BE2C (cell line): ENCODE measurements at regions not wholly inside any gene's neighbourhood (a gene's known extent, or its start where the extent isn't known, plus 50 kb on each side); places are given as distances from the start of the nearest gene placed in this dataset.

Experiments used
- DNase-seq: peaks from one replicate; pipeline ENCODE4 v3.0.0-alpha.2; 2020
- H3K27me3 ChIP-seq: fragments of 250-450 bp; sonication (Bioruptor Pico); 2 replicates; pipeline ENCODE4 v1.5.1; 2020; ENCODE audit warnings: mild to moderate bottlenecking
- H3K36me3 ChIP-seq: fragments of 250-450 bp; sonication (Bioruptor Pico); 2 replicates; pipeline ENCODE4 v1.5.1; 2020; ENCODE audit warnings: mild to moderate bottlenecking
- H3K4me1 ChIP-seq: fragments of 250-450 bp; sonication (Bioruptor Pico); 2 replicates; pipeline ENCODE4 v1.5.1; 2020
- H3K4me3 ChIP-seq: 2 replicates; pipeline ENCODE4 v1.5.1; 2011; ENCODE audit warnings: low read depth, low read length
- H3K9me3 ChIP-seq: fragments of 250-450 bp; sonication (Bioruptor Pico); 2 replicates; pipeline ENCODE4 v1.5.1; 2020
- TF ChIP-seq, protein P1 (sequence below): IDR thresholded peaks from 2 replicates; pipeline ENCODE4 v1.5.1; 2012; ENCODE audit warnings: mild to moderate bottlenecking, low read depth, low read length

DNA sequence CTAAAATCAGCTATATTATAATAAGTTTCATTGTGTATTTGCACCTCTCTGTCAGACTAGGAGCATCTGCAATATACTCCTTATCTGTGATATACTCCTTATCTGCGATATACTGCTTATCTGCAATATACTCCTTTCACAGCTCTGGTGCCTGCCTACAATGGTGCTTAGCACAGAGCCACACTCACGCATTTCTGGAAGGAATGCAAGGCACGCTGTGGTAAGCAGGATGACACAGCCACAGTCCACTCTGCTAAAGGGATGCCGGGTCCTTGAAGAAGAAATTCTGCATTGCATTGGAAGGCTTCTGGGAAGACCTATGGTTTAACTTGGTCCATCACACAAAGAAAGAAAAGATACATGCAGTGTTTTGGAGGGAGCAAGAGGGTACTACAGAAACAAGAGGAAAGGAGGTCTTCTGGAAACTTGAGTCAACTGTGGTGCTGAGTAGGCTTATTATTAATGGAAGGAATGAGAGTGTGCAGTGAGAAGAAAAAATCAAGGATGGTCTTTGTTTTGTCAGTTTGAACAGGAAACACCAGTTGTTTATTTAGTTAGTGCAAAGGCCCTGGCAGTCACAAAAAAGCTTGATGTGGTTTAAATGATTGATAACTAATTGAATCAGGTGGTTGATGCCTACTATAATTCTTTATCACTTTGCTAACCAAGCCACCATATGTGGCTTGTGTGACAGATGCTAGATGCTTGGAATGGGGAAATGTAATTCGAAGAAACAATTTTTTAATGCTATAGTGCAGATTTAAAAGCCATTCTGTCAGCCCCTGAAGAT lies 342.3 kb downstream of the GRXCR1 start:
- no peak for DNase-seq
- H3K4me1 ChIP-seq, result no peaks in the 10 kb centered on the region
- H3K4me3 ChIP-seq, result no peak overlapping the region
- TF ChIP-seq, protein P1, sequence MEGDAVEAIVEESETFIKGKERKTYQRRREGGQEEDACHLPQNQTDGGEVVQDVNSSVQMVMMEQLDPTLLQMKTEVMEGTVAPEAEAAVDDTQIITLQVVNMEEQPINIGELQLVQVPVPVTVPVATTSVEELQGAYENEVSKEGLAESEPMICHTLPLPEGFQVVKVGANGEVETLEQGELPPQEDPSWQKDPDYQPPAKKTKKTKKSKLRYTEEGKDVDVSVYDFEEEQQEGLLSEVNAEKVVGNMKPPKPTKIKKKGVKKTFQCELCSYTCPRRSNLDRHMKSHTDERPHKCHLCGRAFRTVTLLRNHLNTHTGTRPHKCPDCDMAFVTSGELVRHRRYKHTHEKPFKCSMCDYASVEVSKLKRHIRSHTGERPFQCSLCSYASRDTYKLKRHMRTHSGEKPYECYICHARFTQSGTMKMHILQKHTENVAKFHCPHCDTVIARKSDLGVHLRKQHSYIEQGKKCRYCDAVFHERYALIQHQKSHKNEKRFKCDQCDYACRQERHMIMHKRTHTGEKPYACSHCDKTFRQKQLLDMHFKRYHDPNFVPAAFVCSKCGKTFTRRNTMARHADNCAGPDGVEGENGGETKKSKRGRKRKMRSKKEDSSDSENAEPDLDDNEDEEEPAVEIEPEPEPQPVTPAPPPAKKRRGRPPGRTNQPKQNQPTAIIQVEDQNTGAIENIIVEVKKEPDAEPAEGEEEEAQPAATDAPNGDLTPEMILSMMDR, result no peak
- H3K36me3 ChIP-seq, result no peaks in the 10 kb centered on the region
- H3K27me3 ChIP-seq, result no peaks in the 10 kb centered on the region
- no peaks in the 10 kb centered on the region for H3K9me3 ChIP-seq

DNA sequence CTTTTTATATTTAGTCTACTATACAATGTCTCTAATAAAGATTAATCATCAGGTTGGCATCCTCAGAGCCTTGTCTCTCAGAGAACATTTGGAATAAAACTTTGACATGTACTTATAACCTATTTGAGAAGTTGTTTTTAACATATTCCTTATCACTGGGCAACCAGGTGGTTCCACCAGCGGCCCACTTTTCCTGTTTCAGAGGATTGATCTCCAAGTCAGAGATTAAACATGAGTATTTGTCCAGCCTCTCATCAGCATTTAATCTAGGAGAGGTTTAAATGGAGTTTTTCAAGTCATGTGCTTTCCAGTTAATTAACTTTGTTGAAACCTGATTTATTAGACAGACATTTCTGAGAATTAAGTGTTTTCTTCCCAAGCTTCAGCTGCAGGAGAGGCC lies 345.5 kb downstream of the GRXCR1 start:
- Histone ChIP-seq H3K9me3 (no peaks in the 10 kb centered on the region), H3K27me3 (no peaks in the 10 kb centered on the region), H3K36me3 (no peaks in the 10 kb centered on the region), H3K4me3 (no peak overlapping the region), H3K4me1 (no peaks in the 10 kb centered on the region)
- TF ChIP-seq, protein P1, result no peak
- DNase-seq, result no peak

DNA sequence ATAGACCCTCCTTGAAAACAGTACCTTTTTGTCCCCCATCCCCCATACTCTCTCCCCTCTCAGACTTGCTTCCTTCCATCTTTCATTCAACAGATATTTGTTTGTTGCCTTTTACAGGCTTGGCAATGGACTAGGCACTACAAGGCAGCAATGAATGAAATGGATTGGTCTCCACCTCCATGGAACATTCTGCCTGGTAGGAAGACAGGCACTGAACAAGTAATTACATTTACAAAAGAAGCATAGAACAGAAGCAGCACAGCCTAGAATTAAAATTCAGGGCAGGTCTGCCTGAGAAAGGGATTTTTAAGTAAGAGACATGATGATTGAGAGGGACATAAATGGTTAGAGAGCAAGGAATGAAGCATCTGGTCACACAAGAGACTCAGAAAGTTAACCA lies 346.1 kb downstream of the GRXCR1 start:
- H3K27me3 ChIP-seq, result no peaks in the 10 kb centered on the region
- H3K4me3 ChIP-seq, result no peak overlapping the region
- H3K4me1 ChIP-seq, result no peaks in the 10 kb centered on the region
- no peak for DNase-seq
- TF ChIP-seq, protein P1, result no peak
- H3K9me3 ChIP-seq, result no peaks in the 10 kb centered on the region
- no peaks in the 10 kb centered on the region for H3K36me3 ChIP-seq

DNA sequence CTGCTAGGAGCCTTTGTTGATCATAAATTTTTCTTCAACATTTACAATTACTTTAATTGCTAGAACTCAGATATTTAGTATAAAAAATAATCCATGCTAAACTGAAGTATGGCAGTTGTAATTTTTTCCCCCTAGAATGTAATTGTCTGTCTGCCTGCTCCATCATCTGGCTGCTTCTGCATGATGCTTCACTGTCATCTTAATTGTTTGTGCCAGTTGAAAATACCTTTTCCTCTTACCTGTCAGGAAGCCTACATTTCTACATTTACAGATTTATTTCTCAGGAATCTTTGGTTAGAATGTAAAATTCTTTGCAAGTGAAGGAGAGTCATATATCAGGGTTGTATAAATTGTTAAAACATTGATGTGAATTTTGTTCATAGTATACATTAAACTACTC lies 348.6 kb downstream of the GRXCR1 start:
- H3K9me3 ChIP-seq, result no peaks in the 10 kb centered on the region
- TF ChIP-seq, protein P1, result no peak
- H3K4me3 ChIP-seq, result no peak overlapping the region
- DNase-seq, result no peak
- H3K4me1 ChIP-seq, result no peaks in the 10 kb centered on the region
- no peaks in the 10 kb centered on the region for H3K27me3 ChIP-seq
- no peaks in the 10 kb centered on the region for H3K36me3 ChIP-seq

DNA sequence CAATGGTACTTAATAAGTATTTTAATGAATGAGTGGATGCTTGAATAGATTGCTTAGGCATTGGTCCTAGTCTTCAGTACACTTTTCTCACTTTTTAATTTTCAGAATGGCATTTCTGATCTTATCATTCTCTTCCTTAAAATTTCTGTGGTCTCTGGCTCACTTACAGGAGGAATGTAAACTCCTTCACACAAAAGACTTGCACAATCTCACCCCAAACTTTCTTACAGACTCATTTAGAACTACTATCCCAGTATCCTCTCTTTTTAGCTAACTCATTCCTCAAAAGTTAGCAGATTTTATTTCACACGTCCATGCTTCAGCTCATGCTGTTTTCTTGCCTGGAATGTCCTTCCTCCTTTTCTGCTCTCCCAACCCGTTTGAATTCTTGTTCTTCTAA lies 350.1 kb downstream of the GRXCR1 start:
- no peaks in the 10 kb centered on the region for H3K4me1 ChIP-seq
- DNase-seq, result no peak
- TF ChIP-seq, protein P1, result no peak
- no peaks in the 10 kb centered on the region for H3K9me3 ChIP-seq
- no peaks in the 10 kb centered on the region for H3K27me3 ChIP-seq
- no peak overlapping the region for H3K4me3 ChIP-seq
- H3K36me3 ChIP-seq, result no peaks in the 10 kb centered on the region

DNA sequence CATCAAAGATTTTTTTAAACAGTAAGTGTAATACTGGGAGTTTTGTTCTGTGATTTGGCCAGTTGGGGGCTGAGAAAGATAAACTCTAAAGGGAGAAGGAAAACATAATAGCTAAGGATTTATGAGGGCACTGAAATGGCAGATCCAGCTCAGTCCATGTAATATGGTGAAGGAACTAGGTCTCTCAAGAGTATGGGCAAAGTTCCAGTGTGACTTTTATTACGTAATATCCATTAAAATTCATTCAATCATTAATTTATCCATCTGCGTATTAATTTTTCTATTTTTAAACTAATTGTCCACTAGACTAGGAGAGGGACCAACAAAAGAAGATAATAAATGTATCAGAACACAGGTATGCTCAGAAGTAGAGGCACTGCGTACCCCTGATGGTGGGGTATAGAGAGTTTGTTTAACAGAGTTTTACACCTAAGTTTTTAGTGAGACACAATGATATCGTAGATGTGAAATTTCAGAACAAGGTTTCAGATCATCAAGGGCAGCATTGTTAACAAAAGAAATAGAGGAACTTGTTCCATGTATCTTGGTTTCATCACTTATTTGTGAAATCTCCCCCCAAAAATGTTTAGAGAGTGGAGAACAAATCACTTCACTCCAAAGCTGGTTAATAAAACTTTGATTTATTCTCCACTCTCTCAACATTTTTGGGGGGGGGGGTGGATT lies 351.1 kb downstream of the GRXCR1 start:
- Histone ChIP-seq H3K36me3 (no peaks in the 10 kb centered on the region), H3K27me3 (no peaks in the 10 kb centered on the region), H3K4me1 (no peaks in the 10 kb centered on the region), H3K4me3 (no peak overlapping the region), H3K9me3 (no peaks in the 10 kb centered on the region)
- TF ChIP-seq, protein P1, result no peak
- DNase-seq, result no peak
